ENCODE measurements at regions not wholly inside any gene's neighbourhood (a gene's known extent, or its start where the extent isn't known, plus 50 kb on each side); places are given as distances from the start of the nearest gene placed in this dataset.

GRCh38 chr5:111975133-111975532, 218.1 kb upstream of the NREP start:
- no peak for TF ChIP-seq CTCF (IDR thresholded peaks at IDR 0.05; ENCODE audit: low read depth, low read length, missing control alignments)
- H3K4me3 ChIP-seq (replicated peaks; ENCODE audit: low read depth, low read length), result no peak overlapping the region
- no peak for DNase-seq (ENCODE audit: extremely low read depth, low read depth)

- no peak for DNase-seq (ENCODE audit: extremely low read depth, low read depth)
- H3K4me3 ChIP-seq (replicated peaks; ENCODE audit: low read depth, low read length), result no peak overlapping the region
- TF ChIP-seq CTCF (IDR thresholded peaks at IDR 0.05; ENCODE audit: low read depth, low read length, missing control alignments), result no peak
These were observed 217.0 kb upstream of the NREP start for GRCh38 chr5:111973961-111974360.

- H3K4me3 ChIP-seq (replicated peaks; ENCODE audit: low read depth, low read length), result no peak overlapping the region
- no peak for TF ChIP-seq CTCF (IDR thresholded peaks at IDR 0.05; ENCODE audit: low read depth, low read length, missing control alignments)
- DNase-seq (ENCODE audit: extremely low read depth, low read depth), result no peak
These were observed 215.6 kb upstream of the NREP start for GRCh38 chr5:111972548-111972947.

- no peak for DNase-seq (ENCODE audit: extremely low read depth, low read depth)
- no peak overlapping the region for H3K4me3 ChIP-seq (replicated peaks; ENCODE audit: low read depth, low read length)
- no peak for TF ChIP-seq CTCF (IDR thresholded peaks at IDR 0.05; ENCODE audit: low read depth, low read length, missing control alignments)
These were observed 215.1 kb upstream of the NREP start for GRCh38 chr5:111972080-111972479.

GRCh38 chr5:111968459-111968858, 211.5 kb upstream of the NREP start:
- no peak for TF ChIP-seq CTCF (IDR thresholded peaks at IDR 0.05; ENCODE audit: low read depth, low read length, missing control alignments)
- no peak overlapping the region for H3K4me3 ChIP-seq (replicated peaks; ENCODE audit: low read depth, low read length)
- DNase-seq (ENCODE audit: extremely low read depth, low read depth), result no peak

- DNase-seq (ENCODE audit: extremely low read depth, low read depth), result no peak
- TF ChIP-seq CTCF (IDR thresholded peaks at IDR 0.05; ENCODE audit: low read depth, low read length, missing control alignments), result no peak
These were observed 210.5 kb upstream of the NREP start for GRCh38 chr5:111967463-111967862.

GRCh38 chr5:111966290-111966689, 209.3 kb upstream of the NREP start:
- TF ChIP-seq CTCF (IDR thresholded peaks at IDR 0.05; ENCODE audit: low read depth, low read length, missing control alignments), result no peak
- no peak for DNase-seq (ENCODE audit: extremely low read depth, low read depth)
- H3K4me3 ChIP-seq (replicated peaks; ENCODE audit: low read depth, low read length), result no peak overlapping the region

More at GRCh38 chr5:111967463-111967862, 210.5 kb upstream of the NREP start:
- H3K4me3 ChIP-seq (replicated peaks; ENCODE audit: low read depth, low read length), result no peak overlapping the region

Data from HFF-Myc (cell line).